22Rv1 (cell line): ENCODE measurements at regions not wholly inside any gene's neighbourhood (a gene's known extent, or its start where the extent isn't known, plus 50 kb on each side); places are given as distances from the start of the nearest gene placed in this dataset.

Source experiments
- ZFX ChIP-seq: fragments of 450-650 bp; IDR thresholded peaks from 2 replicates; pipeline ENCODE4 v1.6.1; 2017; ENCODE audit warnings: antibody characterized with exemption, borderline replicate concordance
- TF ChIP-seq, protein P1 (sequence below): fragments of 450-650 bp; IDR thresholded peaks from 2 replicates; pipeline ENCODE4 v1.5.1; 2017; ENCODE audit warnings: mild to moderate bottlenecking

DNA sequence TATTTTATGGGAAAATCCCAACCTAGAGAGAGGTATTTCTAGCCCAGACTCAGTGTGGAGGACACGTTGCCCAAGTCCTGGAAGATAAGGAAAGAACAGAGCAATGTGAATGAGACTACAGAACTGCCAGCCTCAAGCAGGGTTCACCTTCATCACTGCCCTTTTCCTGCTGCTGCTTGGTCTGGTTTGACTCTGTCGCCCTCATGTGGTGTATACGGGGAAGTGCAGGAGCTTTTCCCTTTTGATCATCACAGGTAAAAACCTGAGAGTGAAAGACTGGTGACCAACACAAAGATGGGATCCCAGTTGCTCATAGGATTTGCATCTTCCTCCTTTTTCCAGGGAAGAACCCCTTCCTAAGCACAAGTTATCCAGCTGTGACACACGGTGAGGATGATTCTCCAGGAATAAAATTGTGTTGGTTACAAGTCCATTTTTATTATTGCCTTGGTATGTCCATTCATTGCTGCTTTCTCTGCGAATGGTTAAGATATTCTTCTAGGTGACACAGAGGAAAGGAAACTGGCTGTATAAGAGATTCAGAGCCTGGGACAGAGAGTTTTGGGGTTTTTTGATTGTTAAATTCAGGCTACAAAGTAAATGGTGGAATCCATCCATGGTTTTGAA, 89.5 kb upstream of the CD53 start:
- TF ChIP-seq, protein P1, sequence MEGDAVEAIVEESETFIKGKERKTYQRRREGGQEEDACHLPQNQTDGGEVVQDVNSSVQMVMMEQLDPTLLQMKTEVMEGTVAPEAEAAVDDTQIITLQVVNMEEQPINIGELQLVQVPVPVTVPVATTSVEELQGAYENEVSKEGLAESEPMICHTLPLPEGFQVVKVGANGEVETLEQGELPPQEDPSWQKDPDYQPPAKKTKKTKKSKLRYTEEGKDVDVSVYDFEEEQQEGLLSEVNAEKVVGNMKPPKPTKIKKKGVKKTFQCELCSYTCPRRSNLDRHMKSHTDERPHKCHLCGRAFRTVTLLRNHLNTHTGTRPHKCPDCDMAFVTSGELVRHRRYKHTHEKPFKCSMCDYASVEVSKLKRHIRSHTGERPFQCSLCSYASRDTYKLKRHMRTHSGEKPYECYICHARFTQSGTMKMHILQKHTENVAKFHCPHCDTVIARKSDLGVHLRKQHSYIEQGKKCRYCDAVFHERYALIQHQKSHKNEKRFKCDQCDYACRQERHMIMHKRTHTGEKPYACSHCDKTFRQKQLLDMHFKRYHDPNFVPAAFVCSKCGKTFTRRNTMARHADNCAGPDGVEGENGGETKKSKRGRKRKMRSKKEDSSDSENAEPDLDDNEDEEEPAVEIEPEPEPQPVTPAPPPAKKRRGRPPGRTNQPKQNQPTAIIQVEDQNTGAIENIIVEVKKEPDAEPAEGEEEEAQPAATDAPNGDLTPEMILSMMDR = peak; percentile 95
- no peak for TF ChIP-seq ZFX
